AG10803 (cell line): ENCODE measurements at regions not wholly inside any gene's neighbourhood (a gene's known extent, or its start where the extent isn't known, plus 50 kb on each side); places are given as distances from the start of the nearest gene placed in this dataset.

Experiments used
- DNase-seq: peaks from one replicate; pipeline ENCODE4 v3.0.0; 2010; ENCODE audit warnings: low read depth
- H3K4me3 ChIP-seq: 2 replicates; pipeline ENCODE4 v1.5.1; 2011; ENCODE audit warnings: mild to moderate bottlenecking, low read length, control low read depth
- TF ChIP-seq, protein P1 (sequence below): conservative IDR thresholded peaks from 2 replicates; pipeline ENCODE4 v1.5.1; 2011; ENCODE audit warnings: mild to moderate bottlenecking, low read length, control low read depth, inconsistent platforms

DNA sequence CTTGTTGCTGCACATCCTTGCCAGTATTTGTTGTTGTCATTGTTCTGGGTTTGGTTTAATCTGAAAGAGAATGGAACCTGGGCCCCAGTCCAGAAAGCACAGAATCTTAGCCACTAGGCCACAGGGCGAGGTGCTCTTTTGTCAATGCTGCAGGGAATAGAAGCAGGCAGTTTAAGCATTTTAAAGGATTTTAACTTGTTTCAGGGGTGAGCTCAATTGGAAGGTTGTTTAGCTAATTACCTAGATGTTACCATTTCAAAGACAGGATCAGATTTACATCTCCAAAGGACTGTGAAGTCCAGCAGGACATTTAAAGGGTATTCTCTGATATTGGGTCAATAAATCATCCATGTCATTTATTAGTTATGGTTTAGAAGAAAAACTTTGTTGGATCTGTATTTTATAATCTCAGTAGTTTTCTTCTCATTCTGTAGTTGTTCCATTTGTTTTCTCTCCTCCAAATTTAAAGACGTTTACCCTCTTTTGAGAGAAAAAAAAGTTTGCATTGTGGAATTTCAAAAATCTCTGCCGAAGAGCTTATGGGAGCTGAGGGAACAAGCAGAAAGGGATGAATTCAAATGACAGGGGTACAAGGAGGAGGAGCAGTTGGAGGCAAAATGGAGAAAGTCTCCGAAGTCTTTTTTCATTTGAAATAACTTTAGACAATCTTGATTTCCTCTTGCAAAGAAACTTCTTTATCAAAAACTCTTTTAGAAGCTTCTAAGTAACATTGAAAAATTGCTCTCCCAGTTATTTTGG lies 57.5 kb upstream of the FAM47C start:
- TF ChIP-seq, protein P1, sequence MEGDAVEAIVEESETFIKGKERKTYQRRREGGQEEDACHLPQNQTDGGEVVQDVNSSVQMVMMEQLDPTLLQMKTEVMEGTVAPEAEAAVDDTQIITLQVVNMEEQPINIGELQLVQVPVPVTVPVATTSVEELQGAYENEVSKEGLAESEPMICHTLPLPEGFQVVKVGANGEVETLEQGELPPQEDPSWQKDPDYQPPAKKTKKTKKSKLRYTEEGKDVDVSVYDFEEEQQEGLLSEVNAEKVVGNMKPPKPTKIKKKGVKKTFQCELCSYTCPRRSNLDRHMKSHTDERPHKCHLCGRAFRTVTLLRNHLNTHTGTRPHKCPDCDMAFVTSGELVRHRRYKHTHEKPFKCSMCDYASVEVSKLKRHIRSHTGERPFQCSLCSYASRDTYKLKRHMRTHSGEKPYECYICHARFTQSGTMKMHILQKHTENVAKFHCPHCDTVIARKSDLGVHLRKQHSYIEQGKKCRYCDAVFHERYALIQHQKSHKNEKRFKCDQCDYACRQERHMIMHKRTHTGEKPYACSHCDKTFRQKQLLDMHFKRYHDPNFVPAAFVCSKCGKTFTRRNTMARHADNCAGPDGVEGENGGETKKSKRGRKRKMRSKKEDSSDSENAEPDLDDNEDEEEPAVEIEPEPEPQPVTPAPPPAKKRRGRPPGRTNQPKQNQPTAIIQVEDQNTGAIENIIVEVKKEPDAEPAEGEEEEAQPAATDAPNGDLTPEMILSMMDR, result no peak
- no peak overlapping the region for H3K4me3 ChIP-seq
- no peak for DNase-seq

DNA sequence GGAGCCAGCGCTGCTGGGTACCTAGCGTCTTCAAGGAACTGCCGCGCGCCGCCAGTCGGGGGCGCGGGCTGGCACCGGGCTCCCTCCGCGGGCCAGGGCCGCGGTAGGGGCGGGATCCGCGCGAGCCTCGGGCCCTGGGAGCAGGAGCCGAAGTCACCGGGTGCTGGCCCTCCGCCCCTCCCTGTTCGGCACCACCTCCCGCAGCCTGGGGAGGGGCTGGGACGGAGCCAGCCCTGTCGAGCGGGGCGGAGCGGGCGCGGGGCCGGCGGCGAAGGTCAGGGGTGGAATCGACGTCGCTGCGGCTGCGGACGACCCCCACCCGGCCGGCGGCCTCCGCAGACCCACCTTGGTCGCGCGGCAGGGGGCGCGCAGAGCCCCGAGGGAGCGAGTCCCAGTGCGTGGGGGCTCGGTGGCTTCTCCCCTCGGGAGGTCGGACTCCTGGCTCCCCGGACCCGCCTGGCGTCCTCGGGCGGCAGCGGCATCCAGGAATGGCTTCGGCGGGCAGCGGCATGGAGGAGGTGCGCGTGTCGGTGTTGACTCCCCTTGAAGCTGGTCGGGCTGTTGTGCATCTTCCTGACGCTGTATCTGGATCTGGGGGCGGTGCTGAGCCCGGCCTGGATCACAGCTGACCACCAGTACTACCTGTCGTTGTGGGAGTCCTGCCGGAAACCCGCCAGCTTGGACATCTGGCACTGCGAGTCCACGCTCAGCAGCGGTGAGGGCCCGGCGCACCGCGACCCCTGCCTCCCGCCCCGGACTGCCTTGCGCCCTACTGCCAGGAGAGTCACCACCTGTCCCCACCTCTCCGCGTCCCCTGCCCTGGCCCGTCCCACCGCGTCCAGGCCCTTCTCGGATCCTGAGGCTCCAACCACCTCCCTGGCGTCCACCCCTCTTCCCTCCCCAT lies 50.5 kb upstream of the FAM47C start:
- no peak for DNase-seq
- no peak overlapping the region for H3K4me3 ChIP-seq
- TF ChIP-seq, protein P1, result no peak
